ENCODE measurements at regions not wholly inside any gene's neighbourhood (a gene's known extent, or its start where the extent isn't known, plus 50 kb on each side); places are given as distances from the start of the nearest gene placed in this dataset.

GRCh38 chr7:82629583-82629982 is 186.0 kb upstream of the CACNA2D1 start:
- Histone ChIP-seq H3K4me3 (no peak overlapping the region), H3K27ac (no peak overlapping the region), H3K4me1 (ENCODE audit: low read depth) (no peaks in the 10 kb centered on the region), H3K9me3 (ENCODE audit: low read depth) (no peaks in the 10 kb centered on the region), H3K27me3 (no peaks in the 10 kb centered on the region), H3K36me3 (no peaks in the 10 kb centered on the region)
- TF ChIP-seq CTCF (IDR thresholded peaks at IDR 0.05; ENCODE audit: low read depth, low read length), result no peak
- DNase-seq (ENCODE audit: low read depth in 1 of 2, low spot score in 1 of 2), result peak in 1 of 2 donors; percentile 49

- Histone ChIP-seq H3K27ac (no peak overlapping the region), H3K27me3 (no peaks in the 10 kb centered on the region), H3K36me3 (no peaks in the 10 kb centered on the region)
These were observed 181.8 kb upstream of the CACNA2D1 start for GRCh38 chr7:82625377-82625776.

GRCh38 chr7:82624965-82625364 is 181.4 kb upstream of the CACNA2D1 start:
- H3K27ac ChIP-seq, result no peak overlapping the region
- H3K4me3 ChIP-seq, result no peak overlapping the region
- H3K9me3 ChIP-seq (ENCODE audit: low read depth), result no peaks in the 10 kb centered on the region

More at GRCh38 chr7:82625377-82625776, 181.8 kb upstream of the CACNA2D1 start:
- no peak for TF ChIP-seq CTCF (IDR thresholded peaks at IDR 0.05; ENCODE audit: low read depth, low read length)
- Histone ChIP-seq H3K4me3 (no peak overlapping the region), H3K9me3 (ENCODE audit: low read depth) (no peaks in the 10 kb centered on the region), H3K4me1 (ENCODE audit: low read depth) (no peaks in the 10 kb centered on the region)
- DNase-seq (ENCODE audit: low read depth in 1 of 2, low spot score in 1 of 2), result no peak

GRCh38 chr7:82624337-82624736 is 180.8 kb upstream of the CACNA2D1 start:
- H3K4me3 ChIP-seq, result no peak overlapping the region
- H3K36me3 ChIP-seq, result no peaks in the 10 kb centered on the region
- H3K9me3 ChIP-seq (ENCODE audit: low read depth), result no peaks in the 10 kb centered on the region
- H3K4me1 ChIP-seq (ENCODE audit: low read depth), result no peaks in the 10 kb centered on the region
- no peak overlapping the region for H3K27ac ChIP-seq
- DNase-seq (ENCODE audit: low read depth in 1 of 2, low spot score in 1 of 2), result peak in 1 of 2 donors; percentile 86
- H3K27me3 ChIP-seq, result no peaks in the 10 kb centered on the region
- TF ChIP-seq CTCF (IDR thresholded peaks at IDR 0.05; ENCODE audit: low read depth, low read length), result no peak

More at GRCh38 chr7:82624965-82625364, 181.4 kb upstream of the CACNA2D1 start:
- Histone ChIP-seq H3K4me1 (ENCODE audit: low read depth) (no peaks in the 10 kb centered on the region), H3K36me3 (no peaks in the 10 kb centered on the region), H3K27me3 (no peaks in the 10 kb centered on the region)
- TF ChIP-seq CTCF (IDR thresholded peaks at IDR 0.05; ENCODE audit: low read depth, low read length), result no peak
- no peak for DNase-seq (ENCODE audit: low read depth in 1 of 2, low spot score in 1 of 2)

- Histone ChIP-seq H3K27ac (no peak overlapping the region), H3K9me3 (ENCODE audit: low read depth) (no peaks in the 10 kb centered on the region), H3K27me3 (no peaks in the 10 kb centered on the region), H3K4me3 (no peak overlapping the region), H3K36me3 (no peaks in the 10 kb centered on the region), H3K4me1 (ENCODE audit: low read depth) (no peaks in the 10 kb centered on the region)
- DNase-seq (ENCODE audit: low read depth in 1 of 2, low spot score in 1 of 2), result peak in 1 of 2 donors; percentile 6
- TF ChIP-seq CTCF (IDR thresholded peaks at IDR 0.05; ENCODE audit: low read depth, low read length), result no peak
These were observed 180.2 kb upstream of the CACNA2D1 start for GRCh38 chr7:82623812-82624211.

- no peak for TF ChIP-seq CTCF (IDR thresholded peaks at IDR 0.05; ENCODE audit: low read depth, low read length)
- H3K4me3 ChIP-seq, result no peak overlapping the region
- no peaks in the 10 kb centered on the region for H3K36me3 ChIP-seq
- no peak for DNase-seq (ENCODE audit: low read depth in 1 of 2, low spot score in 1 of 2)
- no peaks in the 10 kb centered on the region for H3K27me3 ChIP-seq
- no peak overlapping the region for H3K27ac ChIP-seq
- H3K4me1 ChIP-seq (ENCODE audit: low read depth), result no peaks in the 10 kb centered on the region
- H3K9me3 ChIP-seq (ENCODE audit: low read depth), result no peaks in the 10 kb centered on the region
These were observed 173.6 kb upstream of the CACNA2D1 start for GRCh38 chr7:82617156-82617555.

Data from cardiac muscle cell (in vitro differentiated cells and primary cell).